NT2/D1 (cell line): ENCODE measurements at regions not wholly inside any gene's neighbourhood (a gene's known extent, or its start where the extent isn't known, plus 50 kb on each side); places are given as distances from the start of the nearest gene placed in this dataset.

Source experiments
- DNase-seq: peaks from one replicate; pipeline ENCODE4 v3.0.0-alpha.2; 2011; ENCODE audit warnings: low read depth, low spot score
- H3K27me3 ChIP-seq: 2 replicates; pipeline ENCODE4 v1.6.0; 2011; ENCODE audit warnings: mild to moderate bottlenecking; ENCODE audit not compliant: insufficient read length, insufficient read depth
- H3K36me3 ChIP-seq: 2 replicates; pipeline ENCODE4 v1.6.1; 2011; ENCODE audit warnings: mild to moderate bottlenecking, low read length, mixed read lengths; ENCODE audit not compliant: insufficient read depth, insufficient read length
- H3K4me1 ChIP-seq: 2 replicates; pipeline ENCODE4 v1.5.1; 2011; ENCODE audit not compliant: insufficient read depth, insufficient read length
- H3K4me3 ChIP-seq: 2 replicates; pipeline ENCODE4 v1.5.1; 2011; ENCODE audit warnings: low read depth; ENCODE audit not compliant: insufficient read length
- H3K9ac ChIP-seq: 2 replicates; pipeline ENCODE4 v1.6.0; 2011; ENCODE audit warnings: low read depth; ENCODE audit not compliant: insufficient read length
- H3K9me3 ChIP-seq: 2 replicates; pipeline ENCODE4 v1.5.1; 2011; ENCODE audit warnings: mild to moderate bottlenecking, low read length; ENCODE audit not compliant: insufficient read depth
- SUZ12 ChIP-seq: IDR thresholded peaks from 2 replicates; pipeline ENCODE4 v1.6.1; 2011; ENCODE audit not compliant: insufficient read length, insufficient read depth; ENCODE audit errors: extremely low read depth
- YY1 ChIP-seq: IDR thresholded peaks from 2 replicates; pipeline ENCODE4 v1.6.1; 2011; ENCODE audit not compliant: insufficient read length, insufficient read depth
- ZNF274 ChIP-seq: IDR thresholded peaks from 2 replicates; pipeline ENCODE4 v1.6.1; 2011; ENCODE audit warnings: mild to moderate bottlenecking, low read depth, low read length

- TF ChIP-seq ZNF274 (no peak), YY1 (no peak), SUZ12 (no peak)
- H3K9me3 ChIP-seq = no peaks in the 10 kb centered on the region
- no peak for DNase-seq
- H3K9ac ChIP-seq = no peak overlapping the region
- H3K36me3 ChIP-seq = no peaks in the 10 kb centered on the region
- H3K27me3 ChIP-seq = no peaks in the 10 kb centered on the region
- H3K4me3 ChIP-seq = no peak overlapping the region
- H3K4me1 ChIP-seq = no peaks in the 10 kb centered on the region
Observed at GRCh38 chr3:78287085-78287484, 1247.2 kb downstream of the ROBO2 start.

GRCh38 chr3:78293284-78293683, 1253.4 kb downstream of the ROBO2 start:
- no peaks in the 10 kb centered on the region for H3K27me3 ChIP-seq
- no peak for TF ChIP-seq SUZ12
- no peak for TF ChIP-seq ZNF274
- no peak for TF ChIP-seq YY1
- DNase-seq = no peak
- no peak overlapping the region for H3K4me3 ChIP-seq
- H3K4me1 ChIP-seq = no peaks in the 10 kb centered on the region
- no peaks in the 10 kb centered on the region for H3K36me3 ChIP-seq
- H3K9ac ChIP-seq = no peak overlapping the region
- H3K9me3 ChIP-seq = no peaks in the 10 kb centered on the region

- no peak overlapping the region for H3K9ac ChIP-seq
- H3K4me3 ChIP-seq = no peak overlapping the region
- no peaks in the 10 kb centered on the region for H3K27me3 ChIP-seq
- TF ChIP-seq YY1 = no peak
- no peak for TF ChIP-seq SUZ12
- no peak for DNase-seq
- peaks cover 12% of the 10 kb centered on the region; the same call in 1 of the 2 replicates for H3K9me3 ChIP-seq
- no peaks in the 10 kb centered on the region for H3K36me3 ChIP-seq
- no peaks in the 10 kb centered on the region for H3K4me1 ChIP-seq
Observed at GRCh38 chr3:78304115-78304514, 1264.2 kb downstream of the ROBO2 start.

- no peak overlapping the region for H3K9ac ChIP-seq
- no peaks in the 10 kb centered on the region for H3K36me3 ChIP-seq
- H3K27me3 ChIP-seq = peaks cover 1% of the 10 kb centered on the region
- H3K4me3 ChIP-seq = no peak overlapping the region
- no peak for TF ChIP-seq SUZ12
- H3K9me3 ChIP-seq = no peaks in the 10 kb centered on the region
- no peaks in the 10 kb centered on the region for H3K4me1 ChIP-seq
- no peak for DNase-seq
Observed at GRCh38 chr3:78312851-78313250, 1273.0 kb downstream of the ROBO2 start.

- peaks cover 5% of the 10 kb centered on the region for H3K27me3 ChIP-seq
- H3K36me3 ChIP-seq = no peaks in the 10 kb centered on the region
- no peak overlapping the region for H3K9ac ChIP-seq
- no peak overlapping the region for H3K4me3 ChIP-seq
- TF ChIP-seq ZNF274 (no peak), YY1 (no peak), SUZ12 (no peak)
- no peaks in the 10 kb centered on the region for H3K9me3 ChIP-seq
- no peak for DNase-seq
- H3K4me1 ChIP-seq = no peaks in the 10 kb centered on the region
Observed at GRCh38 chr3:78313332-78313731, 1273.4 kb downstream of the ROBO2 start.

DNA sequence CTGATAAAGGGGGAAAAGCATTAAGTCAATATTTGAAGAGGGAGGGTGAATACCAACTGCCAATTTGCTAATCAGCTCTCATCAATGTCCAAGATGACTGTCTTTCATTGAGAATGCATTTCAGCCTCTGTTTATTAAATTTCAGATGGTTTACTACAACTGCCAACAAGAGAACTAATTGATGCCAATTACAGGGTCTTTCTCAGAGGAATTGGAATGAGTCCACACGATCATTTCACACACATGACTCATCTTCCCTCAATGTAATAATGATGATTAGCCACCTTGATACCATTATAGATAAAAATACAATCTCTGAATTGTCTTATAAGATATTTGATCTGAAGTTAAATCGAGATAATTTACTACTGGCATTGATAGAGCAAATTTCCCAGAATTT, 1274.4 kb downstream of the ROBO2 start:
- no peak for DNase-seq
- peaks cover 15% of the 10 kb centered on the region for H3K27me3 ChIP-seq
- H3K4me1 ChIP-seq = no peaks in the 10 kb centered on the region
- H3K4me3 ChIP-seq = no peak overlapping the region
- H3K9ac ChIP-seq = no peak overlapping the region
- no peaks in the 10 kb centered on the region for H3K9me3 ChIP-seq
- H3K36me3 ChIP-seq = no peaks in the 10 kb centered on the region
- TF ChIP-seq YY1 = no peak
- TF ChIP-seq SUZ12 = no peak
- no peak for TF ChIP-seq ZNF274

DNA sequence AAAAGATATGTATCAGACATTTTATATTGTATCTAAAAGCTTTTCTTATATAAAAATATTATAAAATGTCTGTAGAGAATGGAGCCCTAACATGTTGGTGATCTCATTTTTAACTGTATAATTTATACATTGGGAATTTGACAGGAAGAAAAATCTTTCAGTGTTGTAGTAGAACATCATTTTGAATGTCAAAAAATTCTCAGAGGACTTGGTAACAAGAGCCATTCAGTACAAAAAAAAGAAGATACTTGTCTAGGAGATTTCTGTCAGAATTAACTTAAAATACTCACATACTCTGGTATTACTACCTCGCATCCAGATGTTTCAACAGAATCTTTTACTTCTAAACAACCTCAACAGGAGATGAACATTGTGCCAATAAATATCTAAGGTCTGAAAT, 1277.9 kb downstream of the ROBO2 start:
- peaks cover 49% of the 10 kb centered on the region for H3K27me3 ChIP-seq
- 0 out of 2 replicates have a peak, but pooled peaks cover 7% of the 10 kb centered on the region for H3K9me3 ChIP-seq
- H3K9ac ChIP-seq = no peak overlapping the region
- DNase-seq = no peak
- H3K4me1 ChIP-seq = no peaks in the 10 kb centered on the region
- H3K36me3 ChIP-seq = no peaks in the 10 kb centered on the region
- TF ChIP-seq ZNF274 = no peak
- no peak for TF ChIP-seq YY1
- TF ChIP-seq SUZ12 = no peak
- no peak overlapping the region for H3K4me3 ChIP-seq

DNA sequence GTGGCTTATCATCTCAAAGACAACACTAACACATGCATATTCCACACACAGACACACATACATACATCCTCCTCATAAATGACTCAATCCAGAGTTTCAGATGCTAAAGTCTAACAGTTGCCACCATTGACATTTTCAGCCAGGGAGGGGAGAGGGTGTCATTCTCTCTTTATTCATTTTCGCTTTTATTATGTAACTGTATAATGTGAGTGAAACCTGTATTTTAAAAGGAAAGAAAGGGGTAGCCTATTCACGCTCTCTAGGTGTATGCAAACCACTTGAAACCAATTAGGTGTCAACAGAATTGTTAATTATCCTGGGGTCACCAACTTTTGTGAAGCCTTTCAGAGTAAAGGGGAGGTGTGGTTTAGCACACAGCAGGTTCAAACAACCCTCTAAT, 1282.9 kb downstream of the ROBO2 start:
- Histone ChIP-seq H3K27me3 (peaks cover 74% of the 10 kb centered on the region), H3K9ac (no peak overlapping the region), H3K4me1 (no peaks in the 10 kb centered on the region), H3K9me3 (peaks cover 7% of the 10 kb centered on the region; the same call in 1 of the 2 replicates), H3K36me3 (no peaks in the 10 kb centered on the region), H3K4me3 (no peak overlapping the region)
- DNase-seq = peak; percentile 71
- TF ChIP-seq SUZ12 (no peak), YY1 (no peak)
